ENCODE measurements at regions not wholly inside any gene's neighbourhood (a gene's known extent, or its start where the extent isn't known, plus 50 kb on each side); places are given as distances from the start of the nearest gene placed in this dataset.
A peak's percentile ranks its signal among the peaks of the same experiment; 100 is the strongest.

- no peaks in the 10 kb centered on the region for H3K9me3 ChIP-seq (ENCODE audit: control insufficient read depth, low read length)
- no peak for DNase-seq (ENCODE audit: low read depth)
- H3K4me3 ChIP-seq (ENCODE audit: low read length) = no peak overlapping the region
- H3K36me3 ChIP-seq (ENCODE audit: control insufficient read depth, insufficient read depth, low read length, severe bottlenecking) = no peaks in the 10 kb centered on the region
- no peak overlapping the region for H3K9ac ChIP-seq (ENCODE audit: low read length)
- no peaks in the 10 kb centered on the region for H3K4me1 ChIP-seq (ENCODE audit: control insufficient read depth, insufficient read depth, low read length)
- H3K27me3 ChIP-seq (replicated peaks; ENCODE audit: control insufficient read depth, insufficient read depth, low read length) = no peaks in the 10 kb centered on the region
Observed at GRCh38 chr9:79273311-79273710, 298.5 kb upstream of the TLE4 start.

- DNase-seq (ENCODE audit: low read depth) = no peak
Observed at GRCh38 chr9:79279356-79279755, 292.4 kb upstream of the TLE4 start.

GRCh38 chr9:79280691-79281090 is 291.1 kb upstream of the TLE4 start:
- Histone ChIP-seq H3K9me3 (ENCODE audit: control insufficient read depth, low read length) (no peaks in the 10 kb centered on the region), H3K9ac (ENCODE audit: low read length) (no peak overlapping the region), H3K36me3 (ENCODE audit: control insufficient read depth, insufficient read depth, low read length, severe bottlenecking) (no peaks in the 10 kb centered on the region), H3K4me3 (ENCODE audit: low read length) (no peak overlapping the region), H3K27me3 (replicated peaks; ENCODE audit: control insufficient read depth, insufficient read depth, low read length) (no peaks in the 10 kb centered on the region), H3K4me1 (ENCODE audit: control insufficient read depth, insufficient read depth, low read length) (no peaks in the 10 kb centered on the region)
- no peak for DNase-seq (ENCODE audit: low read depth)

More at GRCh38 chr9:79279356-79279755, 292.4 kb upstream of the TLE4 start:
- Histone ChIP-seq H3K9ac (ENCODE audit: low read length) (no peak overlapping the region), H3K36me3 (ENCODE audit: control insufficient read depth, insufficient read depth, low read length, severe bottlenecking) (no peaks in the 10 kb centered on the region), H3K27me3 (replicated peaks; ENCODE audit: control insufficient read depth, insufficient read depth, low read length) (no peaks in the 10 kb centered on the region), H3K9me3 (ENCODE audit: control insufficient read depth, low read length) (no peaks in the 10 kb centered on the region), H3K4me3 (ENCODE audit: low read length) (no peak overlapping the region), H3K4me1 (ENCODE audit: control insufficient read depth, insufficient read depth, low read length) (no peaks in the 10 kb centered on the region)

GRCh38 chr9:79284081-79284480 is 287.7 kb upstream of the TLE4 start:
- DNase-seq (ENCODE audit: low read depth) = no peak
- H3K9me3 ChIP-seq (ENCODE audit: control insufficient read depth, low read length) = no peaks in the 10 kb centered on the region
- H3K9ac ChIP-seq (ENCODE audit: low read length) = no peak overlapping the region
- H3K4me3 ChIP-seq (ENCODE audit: low read length) = no peak overlapping the region
- peaks cover 8% of the 10 kb centered on the region for H3K4me1 ChIP-seq (ENCODE audit: control insufficient read depth, insufficient read depth, low read length)
- H3K27me3 ChIP-seq (replicated peaks; ENCODE audit: control insufficient read depth, insufficient read depth, low read length) = no peaks in the 10 kb centered on the region
- no peaks in the 10 kb centered on the region for H3K36me3 ChIP-seq (ENCODE audit: control insufficient read depth, insufficient read depth, low read length, severe bottlenecking)

- Histone ChIP-seq H3K4me3 (ENCODE audit: low read length) (no peak overlapping the region), H3K9me3 (ENCODE audit: control insufficient read depth, low read length) (no peaks in the 10 kb centered on the region), H3K27me3 (replicated peaks; ENCODE audit: control insufficient read depth, insufficient read depth, low read length) (no peaks in the 10 kb centered on the region), H3K36me3 (ENCODE audit: control insufficient read depth, insufficient read depth, low read length, severe bottlenecking) (no peaks in the 10 kb centered on the region), H3K4me1 (ENCODE audit: control insufficient read depth, insufficient read depth, low read length) (peaks cover 8% of the 10 kb centered on the region), H3K9ac (ENCODE audit: low read length) (no peak overlapping the region)
- no peak for DNase-seq (ENCODE audit: low read depth)
Observed at GRCh38 chr9:79286992-79287707, 284.6 kb upstream of the TLE4 start.

GRCh38 chr9:79287708-79288290 is 284.0 kb upstream of the TLE4 start:
- H3K27me3 ChIP-seq (replicated peaks; ENCODE audit: control insufficient read depth, insufficient read depth, low read length) = no peaks in the 10 kb centered on the region
- H3K9ac ChIP-seq (ENCODE audit: low read length) = no peak overlapping the region
- peaks cover 8% of the 10 kb centered on the region for H3K4me1 ChIP-seq (ENCODE audit: control insufficient read depth, insufficient read depth, low read length)
- no peaks in the 10 kb centered on the region for H3K9me3 ChIP-seq (ENCODE audit: control insufficient read depth, low read length)
- DNase-seq (ENCODE audit: low read depth) = peak; percentile 34
- no peaks in the 10 kb centered on the region for H3K36me3 ChIP-seq (ENCODE audit: control insufficient read depth, insufficient read depth, low read length, severe bottlenecking)
- H3K4me3 ChIP-seq (ENCODE audit: low read length) = no peak overlapping the region

- Histone ChIP-seq H3K36me3 (ENCODE audit: control insufficient read depth, insufficient read depth, low read length, severe bottlenecking) (no peaks in the 10 kb centered on the region), H3K4me3 (ENCODE audit: low read length) (no peak overlapping the region), H3K4me1 (ENCODE audit: control insufficient read depth, insufficient read depth, low read length) (peaks cover 8% of the 10 kb centered on the region), H3K27me3 (replicated peaks; ENCODE audit: control insufficient read depth, insufficient read depth, low read length) (no peaks in the 10 kb centered on the region), H3K9ac (ENCODE audit: low read length) (no peak overlapping the region), H3K9me3 (ENCODE audit: control insufficient read depth, low read length) (no peaks in the 10 kb centered on the region)
- no peak for DNase-seq (ENCODE audit: low read depth)
Observed at GRCh38 chr9:79289856-79290255, 281.9 kb upstream of the TLE4 start.

- H3K9ac ChIP-seq (ENCODE audit: low read length) = no peak overlapping the region
- no peak for DNase-seq (ENCODE audit: low read depth)
- peaks cover 2% of the 10 kb centered on the region for H3K4me1 ChIP-seq (ENCODE audit: control insufficient read depth, insufficient read depth, low read length)
- no peak overlapping the region for H3K4me3 ChIP-seq (ENCODE audit: low read length)
- H3K27me3 ChIP-seq (replicated peaks; ENCODE audit: control insufficient read depth, insufficient read depth, low read length) = no peaks in the 10 kb centered on the region
- H3K9me3 ChIP-seq (ENCODE audit: control insufficient read depth, low read length) = no peaks in the 10 kb centered on the region
- H3K36me3 ChIP-seq (ENCODE audit: control insufficient read depth, insufficient read depth, low read length, severe bottlenecking) = no peaks in the 10 kb centered on the region
Observed at GRCh38 chr9:79292731-79293280, 279.0 kb upstream of the TLE4 start.

GRCh38 chr9:79300068-79300467 is 271.7 kb upstream of the TLE4 start:
- Histone ChIP-seq H3K36me3 (ENCODE audit: control insufficient read depth, insufficient read depth, low read length, severe bottlenecking) (no peaks in the 10 kb centered on the region), H3K4me3 (ENCODE audit: low read length) (no peak overlapping the region), H3K9ac (ENCODE audit: low read length) (no peak overlapping the region), H3K9me3 (ENCODE audit: control insufficient read depth, low read length) (no peaks in the 10 kb centered on the region), H3K4me1 (ENCODE audit: control insufficient read depth, insufficient read depth, low read length) (no peaks in the 10 kb centered on the region), H3K27me3 (replicated peaks; ENCODE audit: control insufficient read depth, insufficient read depth, low read length) (peaks cover 3% of the 10 kb centered on the region)
- DNase-seq (ENCODE audit: low read depth) = no peak

- Histone ChIP-seq H3K36me3 (ENCODE audit: control insufficient read depth, insufficient read depth, low read length, severe bottlenecking) (no peaks in the 10 kb centered on the region), H3K4me1 (ENCODE audit: control insufficient read depth, insufficient read depth, low read length) (no peaks in the 10 kb centered on the region), H3K9ac (ENCODE audit: low read length) (no peak overlapping the region), H3K9me3 (ENCODE audit: control insufficient read depth, low read length) (no peaks in the 10 kb centered on the region), H3K27me3 (replicated peaks; ENCODE audit: control insufficient read depth, insufficient read depth, low read length) (peaks cover 3% of the 10 kb centered on the region), H3K4me3 (ENCODE audit: low read length) (no peak overlapping the region)
- no peak for DNase-seq (ENCODE audit: low read depth)
Observed at GRCh38 chr9:79301085-79301484, 270.7 kb upstream of the TLE4 start.

GRCh38 chr9:79301551-79302391 is 270.0 kb upstream of the TLE4 start:
- Histone ChIP-seq H3K4me1 (ENCODE audit: control insufficient read depth, insufficient read depth, low read length) (no peaks in the 10 kb centered on the region), H3K27me3 (replicated peaks; ENCODE audit: control insufficient read depth, insufficient read depth, low read length) (peaks cover 3% of the 10 kb centered on the region), H3K4me3 (ENCODE audit: low read length) (no peak overlapping the region), H3K36me3 (ENCODE audit: control insufficient read depth, insufficient read depth, low read length, severe bottlenecking) (no peaks in the 10 kb centered on the region), H3K9ac (ENCODE audit: low read length) (no peak overlapping the region), H3K9me3 (ENCODE audit: control insufficient read depth, low read length) (no peaks in the 10 kb centered on the region)
- no peak for DNase-seq (ENCODE audit: low read depth)

Data from adipocyte (in vitro differentiated cells).